A549 (cell line): ENCODE measurements at regions not wholly inside any gene's neighbourhood (a gene's known extent, or its start where the extent isn't known, plus 50 kb on each side); places are given as distances from the start of the nearest gene placed in this dataset.

Experiments
- ATAC-seq, 2 experiments: fragments of 200-7000 bp in 1 of 2; fragments of >200 bp in 1 of 2; cut with Nextera tagmentation in 1 of 2; cut with Tn5 transposase in 1 of 2; 3 replicates each; pipeline versions ENCODE4 v1.8.0 to v1.9.1; 2018 to 2020; ENCODE audit warnings: mild to moderate bottlenecking in 1 of 2, moderate library complexity in 1 of 2
- CTCF ChIA-PET: fragments of 300-600 bp; sonication (Branson Sonifier 250); formaldehyde crosslinking; extraction: SDS; loops from one replicate; lab custom pipeline; 2021; ENCODE audit warnings: antibody characterized with exemption, inconsistent platforms; lab: Yijun Ruan, JAX
- POLR2A ChIA-PET: fragments of 350-600 bp; formaldehyde crosslinking; extraction: SDS; loops from one replicate; lab custom pipeline; 2021; ENCODE audit warnings: antibody characterized with exemption, inconsistent platforms; lab: Yijun Ruan, JAX
- DNase-seq, 2 experiments: peaks; one replicate each; pipeline versions ENCODE4 v3.0.0 to v3.0.0-alpha.2; 2011 to 2016; ENCODE audit warnings: low read depth in 1 of 2, low spot score in 1 of 2
- FAIRE-seq: peaks from 2 replicates; lab custom pipeline; 2011; peaks lifted over from hg19 to GRCh38; lab: Jason Lieb, UNC
- H3K27ac ChIP-seq, 2 experiments: fragments of >200 bp; sonication (Bioruptor Twin); formaldehyde crosslinking; 3 replicates each; pipeline ENCODE4 v1.5.1; 2016 to 2017
- H3K4me1 ChIP-seq: fragments of >200 bp; sonication (Bioruptor Twin); formaldehyde crosslinking; 3 replicates; pipeline ENCODE4 v1.6.1; 2016
- H3K4me2 ChIP-seq: fragments of >200 bp; sonication (Bioruptor Twin); formaldehyde crosslinking; 3 replicates; pipeline ENCODE4 v1.6.1; 2016
- H3K4me3 ChIP-seq: fragments of >200 bp; sonication (Bioruptor Twin); formaldehyde crosslinking; 3 replicates; pipeline ENCODE4 v1.5.1; 2016
- H3K9me3 ChIP-seq: fragments of >200 bp; sonication (Bioruptor Twin); formaldehyde crosslinking; 3 replicates; pipeline ENCODE4 v1.6.1; 2016
- BHLHE40 ChIP-seq: IDR thresholded peaks from 2 replicates; pipeline ENCODE4 v1.6.1; 2012; ENCODE audit warnings: low read depth, low read length, inconsistent platforms
- CEBPB ChIP-seq, 2 experiments: fragments of >200 bp in 1 of 2; sonication (Bioruptor Twin) in 1 of 2; formaldehyde crosslinking in 1 of 2; IDR thresholded peaks; 2 replicates each; pipeline ENCODE4 v1.6.1; 2012 to 2016
- CHD2 ChIP-seq: fragments of 150-350 bp; IDR thresholded peaks from 2 replicates; pipeline ENCODE4 v1.6.1; 2014; ENCODE audit warnings: low read length; ENCODE audit not compliant: partially characterized antibody
- CHD4 ChIP-seq: fragments of 200-600 bp; sonication (generic); IDR thresholded peaks from 2 replicates; pipeline ENCODE4 v1.6.1; 2016; ENCODE audit warnings: antibody characterized with exemption, mild to moderate bottlenecking, borderline replicate concordance
- EHMT2 ChIP-seq: fragments of 200-600 bp; sonication (generic); IDR thresholded peaks from 2 replicates; pipeline ENCODE4 v1.6.1; 2016; ENCODE audit warnings: antibody characterized with exemption, low read depth, mild to moderate bottlenecking, moderate library complexity
- ESRRA ChIP-seq: fragments of 150-350 bp; IDR thresholded peaks from 2 replicates; pipeline ENCODE4 v1.6.1; 2014; ENCODE audit warnings: mild to moderate bottlenecking, low read length, borderline replicate concordance
- FOSB ChIP-seq: fragments of 250-450 bp; sonication (Bioruptor Pico); IDR thresholded peaks from 2 replicates; pipeline ENCODE4 v1.5.0; 2020; ENCODE audit warnings: mild to moderate bottlenecking, moderate library complexity
- FOSL2 ChIP-seq, 2 experiments: fragments of 450-650 bp in 1 of 2; fragments of >200 bp in 1 of 2; sonication (Bioruptor Twin) in 1 of 2; formaldehyde crosslinking; IDR thresholded peaks; 2 replicates each; pipeline versions ENCODE4 v1.5.0 to v1.6.1; 2016 to 2020; ENCODE audit warnings: mild to moderate bottlenecking in 1 of 2, moderate library complexity in 1 of 2
- GATA3 ChIP-seq: IDR thresholded peaks from 2 replicates; pipeline ENCODE4 v1.6.1; 2012; ENCODE audit warnings: borderline replicate concordance
- HDAC2 ChIP-seq: fragments of 200-600 bp; sonication (generic); IDR thresholded peaks from 2 replicates; pipeline ENCODE4 v1.6.1; 2016
- HES2 ChIP-seq: fragments of >200 bp; sonication (Bioruptor Twin); formaldehyde crosslinking; IDR thresholded peaks from 2 replicates; pipeline ENCODE4 v1.6.1; 2016
- HOXA7 ChIP-seq: fragments of 250-450 bp; sonication (Bioruptor Pico); IDR thresholded peaks from 2 replicates; pipeline ENCODE4 v1.5.0; 2020; ENCODE audit warnings: mild to moderate bottlenecking, moderate library complexity
- HOXB5 ChIP-seq: fragments of 250-450 bp; sonication (Bioruptor Pico); IDR thresholded peaks from 2 replicates; pipeline ENCODE4 v1.5.0; 2020; ENCODE audit warnings: mild to moderate bottlenecking, moderate library complexity
- JUN ChIP-seq, 2 experiments: fragments of >200 bp; sonication (Bioruptor Twin); formaldehyde crosslinking; IDR thresholded peaks; 2 replicates in 1 of 2; 3 replicates in 1 of 2; pipeline ENCODE4 v1.6.1; 2016 to 2017
- NPAS2 ChIP-seq: fragments of 250-450 bp; sonication (Bioruptor Pico); IDR thresholded peaks from 2 replicates; pipeline ENCODE4 v1.8.0; 2022; ENCODE audit warnings: mild to moderate bottlenecking, moderate library complexity, borderline replicate concordance
- NR3C1 ChIP-seq: fragments of >200 bp; sonication (Bioruptor Twin); formaldehyde crosslinking; IDR thresholded peaks from 3 replicates; pipeline ENCODE4 v1.6.1; 2017
- PHF8 ChIP-seq: fragments of 200-600 bp; sonication (generic); IDR thresholded peaks from 2 replicates; pipeline ENCODE4 v1.6.1; 2016; ENCODE audit warnings: low read depth, mild to moderate bottlenecking, antibody characterized with exemption, moderate library complexity, borderline replicate concordance
- POLR2A ChIP-seq: IDR thresholded peaks from 2 replicates; pipeline ENCODE4 v1.6.1; 2012; ENCODE audit warnings: mild to moderate bottlenecking, low read length
- POLR2AphosphoS2 ChIP-seq: conservative IDR thresholded peaks from 2 replicates; pipeline ENCODE4 v1.6.1; 2012; ENCODE audit warnings: low read length, improper control_type of control experiment, inconsistent platforms
- RAD21 ChIP-seq, 2 experiments: fragments of >200 bp in 1 of 2; sonication (Bioruptor Twin) in 1 of 2; formaldehyde crosslinking in 1 of 2; IDR thresholded peaks in 1 of 2; conservative IDR thresholded peaks in 1 of 2; 2 replicates in 1 of 2; 3 replicates in 1 of 2; pipeline ENCODE4 v1.6.1; 2012 to 2018; ENCODE audit warnings: inconsistent platforms in 1 of 2
- RCOR1 ChIP-seq: fragments of 150-350 bp; IDR thresholded peaks from 2 replicates; pipeline ENCODE4 v1.6.1; 2014; ENCODE audit warnings: antibody characterized with exemption, low read length, low read depth
- RFX5 ChIP-seq: fragments of 450-650 bp; IDR thresholded peaks from 2 replicates; pipeline ENCODE4 v1.7.1; 2014; ENCODE audit warnings: antibody characterized with exemption, mild to moderate bottlenecking, moderate library complexity
- ZNF302 ChIP-seq: fragments of 250-450 bp; sonication (Bioruptor Pico); IDR thresholded peaks from 2 replicates; pipeline ENCODE4 v1.9.0; 2021; ENCODE audit warnings: inconsistent platforms, mild to moderate bottlenecking, moderate library complexity
- WGBS: methylation state at CpG from one replicate; pipeline ENCODE4 v1.1.6; 2017; ENCODE audit errors: missing lambda C conversion rate; 5-methylcytosine and 5-hydroxymethylcytosine counted together
- TF ChIP-seq, protein P1 (sequence below): fragments of 450-650 bp; IDR thresholded peaks from 2 replicates; pipeline ENCODE4 v1.6.1; 2014; ENCODE audit warnings: antibody characterized with exemption

DNA sequence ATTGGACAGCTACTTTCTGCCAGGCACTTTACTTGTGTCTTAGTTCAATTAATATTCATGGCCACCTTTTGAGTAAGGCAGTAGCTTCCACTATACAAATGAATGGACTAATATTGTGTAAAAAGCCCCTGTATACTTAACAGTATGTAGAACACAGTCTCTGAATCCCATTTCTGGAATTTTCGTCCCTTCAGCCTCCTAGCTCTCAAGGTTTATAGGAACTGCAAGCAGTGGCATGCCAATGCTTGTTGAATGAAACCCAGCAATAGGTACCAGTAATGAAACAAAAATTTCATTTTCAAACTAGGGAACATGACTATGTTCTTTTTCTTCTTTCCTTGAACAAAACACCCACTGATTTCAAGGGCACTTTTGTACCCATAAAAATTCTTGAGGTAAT, 361.6 kb downstream of the TDRD3 start:
- ATAC-seq (no peak), FAIRE-seq (no peak), DNase-seq (no peak)
- CTCF ChIA-PET: no interaction called here
- H3K4me3 ChIP-seq: no peak overlapping the region
- WGBS: 0% methylated on average over 1 of the region's 1 CpG
- H3K4me2 ChIP-seq: no peak overlapping the region
- no peaks in the 10 kb centered on the region for H3K4me1 ChIP-seq
- TF ChIP-seq JUN (IDR thresholded peaks at IDR 0.05) (no peak), GATA3 (no peak), HOXA7 (CRISPR knock-in tag) (no peak), CHD4 (no peak), HDAC2 (no peak)
- TF ChIP-seq, protein P1, sequence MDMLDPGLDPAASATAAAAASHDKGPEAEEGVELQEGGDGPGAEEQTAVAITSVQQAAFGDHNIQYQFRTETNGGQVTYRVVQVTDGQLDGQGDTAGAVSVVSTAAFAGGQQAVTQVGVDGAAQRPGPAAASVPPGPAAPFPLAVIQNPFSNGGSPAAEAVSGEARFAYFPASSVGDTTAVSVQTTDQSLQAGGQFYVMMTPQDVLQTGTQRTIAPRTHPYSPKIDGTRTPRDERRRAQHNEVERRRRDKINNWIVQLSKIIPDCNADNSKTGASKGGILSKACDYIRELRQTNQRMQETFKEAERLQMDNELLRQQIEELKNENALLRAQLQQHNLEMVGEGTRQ: no peak
- H3K9me3 ChIP-seq: no peaks in the 10 kb centered on the region
- POLR2A ChIA-PET: no interaction called here
- H3K27ac ChIP-seq: no peak overlapping the region

DNA sequence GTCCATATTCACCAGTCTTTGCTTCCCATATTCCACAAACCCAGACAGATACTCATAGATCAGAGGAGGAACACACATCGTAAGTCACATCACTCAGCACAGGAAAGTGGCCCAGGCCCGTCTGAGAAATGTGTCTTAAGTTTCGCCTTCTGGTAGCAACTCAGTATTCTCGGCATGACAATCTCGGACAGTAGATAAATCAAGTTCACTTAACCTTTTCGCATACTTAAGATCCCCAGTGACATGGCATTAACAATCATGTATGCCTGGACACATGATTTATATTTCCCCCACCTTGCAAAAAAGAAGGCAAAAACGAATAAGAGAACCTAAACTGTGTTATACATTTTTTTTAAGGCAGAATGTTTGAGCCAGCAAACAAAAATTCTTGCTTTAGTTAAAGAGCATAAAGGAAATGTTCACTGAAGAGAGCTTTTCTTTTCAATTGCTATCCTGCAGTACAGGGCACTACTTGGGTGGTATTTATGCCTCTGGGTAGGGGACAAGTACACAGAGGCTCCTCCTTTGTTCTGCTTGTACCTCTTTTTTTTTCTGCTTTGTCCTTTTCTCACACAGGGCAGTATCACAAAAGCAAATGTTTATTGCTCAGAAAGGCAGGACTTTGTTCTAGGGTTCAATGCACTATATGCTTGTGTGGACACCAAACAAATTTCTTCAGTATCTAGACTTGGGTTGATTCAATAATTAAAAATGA, 360.6 kb downstream of the TDRD3 start:
- POLR2A ChIA-PET: no interaction called here
- H3K4me1 ChIP-seq: no peaks in the 10 kb centered on the region
- 54% methylated on average over 7 of the region's 7 CpGs for WGBS

DNA sequence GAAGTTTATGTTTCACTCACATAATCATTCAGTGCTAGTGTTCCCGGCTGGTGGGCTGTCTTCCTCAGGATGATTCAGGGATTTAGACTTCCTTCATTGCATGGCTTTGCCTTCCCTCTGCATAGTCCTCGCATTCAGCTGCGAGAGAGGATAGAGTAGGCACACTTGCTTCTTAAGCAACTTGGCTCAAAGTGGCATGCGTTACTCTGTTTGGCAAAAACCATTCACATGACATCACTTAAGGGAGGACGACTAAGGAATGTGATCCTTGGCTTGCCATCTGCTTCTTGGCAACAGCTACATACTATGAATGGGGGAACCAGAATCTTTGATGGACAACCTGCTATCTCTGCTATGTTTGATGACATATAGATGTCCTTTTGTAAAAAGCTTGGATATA, 359.3 kb downstream of the TDRD3 start:
- H3K9me3 ChIP-seq: no peaks in the 10 kb centered on the region
- FAIRE-seq (no peak), DNase-seq (no peak), ATAC-seq (no peak)
- no peaks in the 10 kb centered on the region for H3K4me1 ChIP-seq
- WGBS: 30% methylated on average over 5 of the region's 5 CpGs
- no peak overlapping the region for H3K4me3 ChIP-seq
- POLR2A ChIA-PET: no interaction called here
- TF ChIP-seq POLR2A (no peak), ESRRA (no peak), CHD2 (no peak), CEBPB (IDR thresholded peaks at IDR 0.05) (no peak), HES2 (no peak), BHLHE40 (no peak), RFX5 (no peak), EHMT2 (no peak), POLR2AphosphoS2 (no peak), RAD21 (conservative IDR thresholded peaks at IDR 0.05 in 1 of 2, IDR thresholded peaks at IDR 0.05 in 1 of 2) (no peak), HOXB5 (CRISPR knock-in tag) (no peak), ZNF302 (no peak), FOSL2 (IDR thresholded peaks at IDR 0.05) (no peak), FOSL2 (CRISPR knock-in tag; IDR thresholded peaks at IDR 0.05) (no peak), PHF8 (no peak)
- H3K4me2 ChIP-seq: no peak overlapping the region
- CTCF ChIA-PET: no interaction called here
- no peak overlapping the region for H3K27ac ChIP-seq

More for the DNA sequence above, 360.6 kb downstream of the TDRD3 start:
- DNase-seq: no peak
- no peak overlapping the region for H3K4me2 ChIP-seq
- no peak overlapping the region for H3K27ac ChIP-seq
- H3K9me3 ChIP-seq: no peaks in the 10 kb centered on the region
- TF ChIP-seq GATA3: no peak
- TF ChIP-seq, protein P1: no peak
- TF ChIP-seq RCOR1: no peak
- no peak for TF ChIP-seq PHF8
- no peak for TF ChIP-seq POLR2AphosphoS2
- no peak for TF ChIP-seq FOSB (CRISPR knock-in tag)
- no peak for TF ChIP-seq NR3C1
- no peak for TF ChIP-seq FOSL2 (IDR thresholded peaks at IDR 0.05)
- TF ChIP-seq FOSL2 (CRISPR knock-in tag; IDR thresholded peaks at IDR 0.05): no peak
- no peak for TF ChIP-seq HOXA7 (CRISPR knock-in tag)
- TF ChIP-seq NPAS2 (CRISPR knock-in tag): no peak
- no peak overlapping the region for H3K4me3 ChIP-seq
- FAIRE-seq: no peak
- CTCF ChIA-PET: no interaction called here
- ATAC-seq: no peak
